H9 (cell line): ENCODE measurements at regions not wholly inside any gene's neighbourhood (a gene's known extent, or its start where the extent isn't known, plus 50 kb on each side); places are given as distances from the start of the nearest gene placed in this dataset.

Experiments
- DNase-seq: peaks from one replicate; pipeline ENCODE4 v3.0.0-alpha.2; 2017
- H2AFZ ChIP-seq: one replicate; pipeline ENCODE4 v1.6.1; 2013; ENCODE audit warnings: mild to moderate bottlenecking, low read length, control low read depth, moderate library complexity
- H2AK5ac ChIP-seq: 2 replicates; pipeline ENCODE4 v1.6.1; 2013; ENCODE audit warnings: low read length, control low read depth, mixed read lengths; ENCODE audit not compliant: insufficient read length
- H2BK120ac ChIP-seq: one replicate; pipeline ENCODE4 v1.6.1; 2013; ENCODE audit warnings: low read depth, mild to moderate bottlenecking, low read length, control low read depth, inconsistent platforms; ENCODE audit not compliant: poor library complexity, severe bottlenecking
- H2BK12ac ChIP-seq: 2 replicates; pipeline ENCODE4 v1.6.1; 2013; ENCODE audit warnings: low read length, control low read depth, mixed read lengths, low read depth; ENCODE audit not compliant: insufficient read length
- H2BK15ac ChIP-seq: 2 replicates; pipeline ENCODE4 v1.6.1; 2013; ENCODE audit warnings: low read depth, low read length, control low read depth
- H2BK20ac ChIP-seq: one replicate; pipeline ENCODE4 v1.6.1; 2013; ENCODE audit warnings: low read depth, mild to moderate bottlenecking, low read length, control low read depth, inconsistent platforms; ENCODE audit not compliant: poor library complexity, severe bottlenecking
- H2BK5ac ChIP-seq: 2 replicates; pipeline ENCODE4 v1.6.1; 2013; ENCODE audit warnings: low read length, control low read depth, mixed read lengths; ENCODE audit not compliant: insufficient read length
- H3K14ac ChIP-seq: 2 replicates; pipeline ENCODE4 v1.6.1; 2013; ENCODE audit warnings: low read length, control low read depth; ENCODE audit not compliant: insufficient read depth
- H3K18ac ChIP-seq: 2 replicates; pipeline ENCODE4 v1.6.1; 2013; ENCODE audit warnings: low read depth, mild to moderate bottlenecking, mixed read lengths, low read length, control low read depth; ENCODE audit not compliant: insufficient read length
- H3K23ac ChIP-seq: 2 replicates; pipeline ENCODE4 v1.6.1; 2013; ENCODE audit warnings: low read length, control low read depth, mixed read lengths, low read depth; ENCODE audit not compliant: insufficient read length
- H3K23me2 ChIP-seq: 2 replicates; pipeline ENCODE4 v1.6.1; 2013; ENCODE audit warnings: low read depth, mild to moderate bottlenecking, mixed read lengths, low read length, control low read depth; ENCODE audit not compliant: insufficient read length, poor library complexity, severe bottlenecking
- H3K27ac ChIP-seq: 2 replicates; pipeline ENCODE4 v1.5.1; 2013; ENCODE audit warnings: low read length, control low read depth, mixed read lengths, low read depth; ENCODE audit not compliant: insufficient read length
- H3K27me3 ChIP-seq: 2 replicates; pipeline ENCODE4 v1.6.1; 2013; ENCODE audit warnings: low read length, control low read depth, inconsistent platforms; ENCODE audit not compliant: insufficient read depth
- H3K4ac ChIP-seq: 2 replicates; pipeline ENCODE4 v1.6.1; 2013; ENCODE audit warnings: low read depth, mild to moderate bottlenecking, control low read depth, inconsistent platforms, low read length, moderate library complexity
- H3K4me1 ChIP-seq: 2 replicates; pipeline ENCODE4 v1.6.1; 2013; ENCODE audit warnings: low read length, control low read depth, inconsistent platforms; ENCODE audit not compliant: insufficient read depth
- H3K4me2 ChIP-seq: 2 replicates; pipeline ENCODE4 v1.6.1; 2013; ENCODE audit warnings: low read length, control low read depth, mixed read lengths; ENCODE audit not compliant: insufficient read length, insufficient read depth
- H3K56ac ChIP-seq: 2 replicates; pipeline ENCODE4 v1.6.1; 2013; ENCODE audit warnings: low read depth, mild to moderate bottlenecking, mixed read lengths, low read length, control low read depth; ENCODE audit not compliant: insufficient read length
- H3K79me1 ChIP-seq: 2 replicates; pipeline ENCODE4 v1.6.1; 2013; ENCODE audit warnings: low read depth, mild to moderate bottlenecking, moderate library complexity, low read length, control low read depth, inconsistent platforms; ENCODE audit not compliant: insufficient read depth, poor library complexity, severe bottlenecking
- H3K79me2 ChIP-seq: 2 replicates; pipeline ENCODE4 v1.6.1; 2013; ENCODE audit warnings: low read length, control low read depth, inconsistent platforms; ENCODE audit not compliant: insufficient read depth
- H3K9ac ChIP-seq: 2 replicates; pipeline ENCODE4 v1.6.1; 2013; ENCODE audit warnings: low read length, control low read depth, mixed read lengths; ENCODE audit not compliant: insufficient read length; ENCODE audit errors: extremely low read depth
- H3K9me3 ChIP-seq: one replicate; pipeline ENCODE4 v1.6.1; 2013; ENCODE audit warnings: low read depth, low read length, inconsistent platforms; ENCODE audit not compliant: control insufficient read depth
- H3T11ph ChIP-seq: one replicate; pipeline ENCODE4 v1.6.1; 2013; ENCODE audit warnings: mild to moderate bottlenecking, low read length, control low read depth, inconsistent platforms
- H4K20me1 ChIP-seq: one replicate; pipeline ENCODE4 v1.6.1; 2013; ENCODE audit not compliant: control insufficient read depth, insufficient read length, insufficient read depth
- H4K5ac ChIP-seq: 2 replicates; pipeline ENCODE4 v1.6.1; 2013; ENCODE audit warnings: low read depth, mild to moderate bottlenecking, mixed read lengths, low read length, control low read depth; ENCODE audit not compliant: insufficient read length
- H4K8ac ChIP-seq: replicated peaks from 2 replicates; pipeline ENCODE4 v1.6.1; 2013; ENCODE audit warnings: low read length, control low read depth, mixed read lengths, low read depth; ENCODE audit not compliant: insufficient read length
- H4K91ac ChIP-seq: 2 replicates; pipeline ENCODE4 v1.6.1; 2013; ENCODE audit warnings: low read depth, mild to moderate bottlenecking, moderate library complexity, mixed read lengths, low read length, control low read depth; ENCODE audit not compliant: insufficient read length
- H3K27ac Mint-ChIP-seq, 3 experiments: 2 replicates in 2 of 3; 3 replicates in 1 of 3; pipeline ENCODE4 v1.8.0; 2020 to 2021; ENCODE audit warnings: mixed read lengths in 3 of 3, mild to moderate bottlenecking in 1 of 3, moderate library complexity in 1 of 3
- H3K27me3 Mint-ChIP-seq: 2 replicates; pipeline ENCODE4 v1.8.0; 2021; ENCODE audit warnings: low read depth, mild to moderate bottlenecking, moderate library complexity, mixed read lengths
- H3K36me3 Mint-ChIP-seq, 3 experiments: 2 replicates in 2 of 3; 3 replicates in 1 of 3; pipeline ENCODE4 v1.8.0; 2020 to 2021; ENCODE audit warnings: low read depth in 3 of 3, mixed read lengths in 3 of 3; ENCODE audit not compliant: insufficient read depth in 1 of 3
- H3K4me1 Mint-ChIP-seq, 2 experiments: 2 replicates each; pipeline ENCODE4 v1.8.0; 2020; ENCODE audit warnings: mixed read lengths in 2 of 2
- H3K4me3 Mint-ChIP-seq, 2 experiments: 2 replicates in 1 of 2; 3 replicates in 1 of 2; pipeline ENCODE4 v1.8.0; 2020 to 2021; ENCODE audit warnings: mild to moderate bottlenecking in 2 of 2, mixed read lengths in 2 of 2, moderate library complexity in 1 of 2
- H3K9me3 Mint-ChIP-seq, 2 experiments: 2 replicates in 1 of 2; 3 replicates in 1 of 2; pipeline ENCODE4 v1.8.0; 2020; ENCODE audit warnings: mild to moderate bottlenecking in 2 of 2, mixed read lengths in 2 of 2, moderate library complexity in 1 of 2
- CTCF ChIP-seq: fragments of 200-600 bp; sonication (generic); conservative IDR thresholded peaks from 3 replicates; pipeline ENCODE4 v1.8.0; 2021; ENCODE audit warnings: antibody characterized with exemption, mild to moderate bottlenecking
- WGBS: extraction: QIAGEN DNeasy Blood & Tissue Kit; methylation state at CpG from one replicate; pipeline ENCODE4 v1.1.7; 2013; ENCODE audit warnings: missing lambda C conversion rate, low lambda C conversion rate, mixed read lengths; ENCODE audit not compliant: insufficient read length; ENCODE audit errors: extremely low coverage; 5-methylcytosine and 5-hydroxymethylcytosine counted together

DNA sequence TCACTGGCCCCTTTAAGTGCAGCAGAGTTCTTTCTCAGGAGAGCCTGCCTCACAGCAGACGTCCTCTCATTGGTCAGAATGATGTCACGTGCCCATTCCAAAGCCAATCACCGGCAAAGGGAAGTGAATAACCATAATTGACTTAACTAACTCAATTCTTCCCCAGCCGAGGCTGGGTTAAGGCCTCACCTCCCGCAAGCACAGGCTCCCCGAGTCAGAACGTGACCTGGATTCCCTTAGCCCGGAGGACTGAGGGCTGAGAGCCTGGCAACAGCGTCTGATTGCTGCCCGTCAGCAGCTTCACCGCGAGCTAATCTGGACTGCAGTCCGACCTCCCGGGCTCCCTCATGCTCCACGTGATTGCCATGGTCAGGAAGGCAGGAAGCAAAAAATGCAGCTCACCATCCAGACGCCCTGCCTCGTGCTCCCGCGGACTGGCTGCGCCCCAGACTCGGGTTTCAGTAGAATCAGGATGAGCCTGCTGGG is 92.1 kb upstream of the FZD10 start:
- Histone ChIP-seq H4K20me1 (no peaks in the 10 kb centered on the region), H3K79me1 (no peaks in the 10 kb centered on the region), H3K4me1 (no peaks in the 10 kb centered on the region), H2BK5ac (no peak overlapping the region), H3K23me2 (no peaks in the 10 kb centered on the region), H2BK12ac (no peak overlapping the region), H2AK5ac (no peak overlapping the region), H3K9me3 (no peaks in the 10 kb centered on the region), H4K91ac (no peak overlapping the region), H3K9ac (no peak overlapping the region), H4K8ac (no peak overlapping the region), H2BK15ac (no peak overlapping the region), H2BK20ac (no peak overlapping the region), H3K56ac (no peak overlapping the region), H3K79me2 (no peaks in the 10 kb centered on the region), H2BK120ac (no peak overlapping the region), H3K4me2 (no peak overlapping the region), H3K27me3 (peaks cover 7% of the 10 kb centered on the region; the same call in 1 of the 2 replicates), H3K4ac (no peak overlapping the region), H3T11ph (no peak overlapping the region), H4K5ac (no peak overlapping the region), H3K23ac (no peak overlapping the region), H3K18ac (no peak overlapping the region), H2AFZ (no peak overlapping the region), H3K14ac (peak overlapping the region; percentile 19; the same call in 1 of the 2 replicates), H3K27ac (no peak overlapping the region)
- DNase-seq = no peak
- TF ChIP-seq CTCF = no peak
- Mint-ChIP-seq H3K27ac (no peak overlapping the region; a peak in 1 of 7 replicates), H3K9me3 (no peaks in the 10 kb centered on the region), H3K4me3 (no peak overlapping the region), H3K27me3 (peaks cover 99% of the 10 kb centered on the region), H3K36me3 (no peaks in the 10 kb centered on the region), H3K4me1 (peaks cover under 1% of the 10 kb centered on the region in 2 experiments; a peak in 2 of 4 replicates)
- WGBS = no CpG with 5 or more reads among the region's 21 CpGs
